ENCODE measurements at regions not wholly inside any gene's neighbourhood (a gene's known extent, or its start where the extent isn't known, plus 50 kb on each side); places are given as distances from the start of the nearest gene placed in this dataset.
"Not testable (repeated sequence)": the region's sequence is repeated elsewhere in the genome, so short reads cannot be mapped to it uniquely, and the experiment has no call there.

GRCh38 chr10:117629717-117630116, 87.2 kb downstream of the EMX2 start:
- TF ChIP-seq CTCF, POLR2A (IDR thresholded peaks at IDR 0.05): not testable (repeated sequence)
